Sigmoid colon (tissue), 3 donors: ENCODE measurements at regions not wholly inside any gene's neighbourhood (a gene's known extent, or its start where the extent isn't known, plus 50 kb on each side); places are given as distances from the start of the nearest gene placed in this dataset.

Experiments used
- POLR2A ChIP-seq, 2 donors: fragments of 450-650 bp; IDR thresholded peaks; one replicate each; pipeline ENCODE4 v1.6.1; 2016; ENCODE audit warnings: antibody characterized with exemption in 2 of 2, mild to moderate bottlenecking in 2 of 2, moderate library complexity in 2 of 2
- TF ChIP-seq, protein P1 (sequence below), 4 experiments: fragments of 450-650 bp in 3 of 4; fragments of 200-600 bp in 1 of 4; IDR thresholded peaks; one replicate each; pipeline ENCODE4 v1.5.1; 2016 to 2019; ENCODE audit warnings: antibody characterized with exemption in 4 of 4, mild to moderate bottlenecking in 3 of 4, moderate library complexity in 2 of 4

DNA sequence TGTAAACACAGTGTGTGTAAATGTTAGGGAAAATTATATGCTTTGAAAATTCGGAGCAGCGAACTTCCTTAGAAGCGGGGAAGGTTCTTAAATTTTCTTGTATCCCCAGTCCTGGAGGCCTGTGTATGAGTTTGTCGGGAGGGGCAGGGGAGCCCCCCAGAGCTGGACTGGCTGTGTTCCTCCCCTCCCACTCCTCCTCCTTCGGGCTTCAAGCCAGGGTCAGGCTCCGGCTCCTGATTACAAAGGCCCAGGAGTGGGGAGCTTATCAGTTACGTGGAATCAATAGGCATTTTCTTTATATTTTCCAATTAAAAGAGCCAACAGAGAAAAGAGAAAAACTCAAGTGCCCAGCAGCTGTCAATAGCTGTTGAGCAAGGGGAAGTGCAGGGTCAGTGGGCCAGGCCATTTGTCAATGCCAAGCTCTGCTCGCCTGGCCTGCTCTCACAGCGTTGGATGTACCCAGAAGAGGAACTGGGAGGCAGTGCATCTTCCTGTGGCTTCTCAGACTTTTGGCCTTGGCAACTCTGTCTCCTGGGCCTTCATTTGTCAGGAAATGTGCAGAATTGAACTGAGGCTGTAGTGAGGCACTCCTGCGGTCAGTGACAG lies 156.9 kb upstream of the PCBD1 start:
- TF ChIP-seq, protein P1, sequence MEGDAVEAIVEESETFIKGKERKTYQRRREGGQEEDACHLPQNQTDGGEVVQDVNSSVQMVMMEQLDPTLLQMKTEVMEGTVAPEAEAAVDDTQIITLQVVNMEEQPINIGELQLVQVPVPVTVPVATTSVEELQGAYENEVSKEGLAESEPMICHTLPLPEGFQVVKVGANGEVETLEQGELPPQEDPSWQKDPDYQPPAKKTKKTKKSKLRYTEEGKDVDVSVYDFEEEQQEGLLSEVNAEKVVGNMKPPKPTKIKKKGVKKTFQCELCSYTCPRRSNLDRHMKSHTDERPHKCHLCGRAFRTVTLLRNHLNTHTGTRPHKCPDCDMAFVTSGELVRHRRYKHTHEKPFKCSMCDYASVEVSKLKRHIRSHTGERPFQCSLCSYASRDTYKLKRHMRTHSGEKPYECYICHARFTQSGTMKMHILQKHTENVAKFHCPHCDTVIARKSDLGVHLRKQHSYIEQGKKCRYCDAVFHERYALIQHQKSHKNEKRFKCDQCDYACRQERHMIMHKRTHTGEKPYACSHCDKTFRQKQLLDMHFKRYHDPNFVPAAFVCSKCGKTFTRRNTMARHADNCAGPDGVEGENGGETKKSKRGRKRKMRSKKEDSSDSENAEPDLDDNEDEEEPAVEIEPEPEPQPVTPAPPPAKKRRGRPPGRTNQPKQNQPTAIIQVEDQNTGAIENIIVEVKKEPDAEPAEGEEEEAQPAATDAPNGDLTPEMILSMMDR (IDR thresholded peaks at IDR 0.05) = no peak
- no peak for TF ChIP-seq POLR2A (IDR thresholded peaks at IDR 0.05)
